ENCODE measurements at regions not wholly inside any gene's neighbourhood (a gene's known extent, or its start where the extent isn't known, plus 50 kb on each side); places are given as distances from the start of the nearest gene placed in this dataset.

- no peak for TF ChIP-seq CTCF (conservative IDR thresholded peaks at IDR 0.05)
- TF ChIP-seq ZFX (IDR thresholded peaks at IDR 0.05) = no peak
Observed at GRCh38 chr5:5986492-5987178, 391.7 kb downstream of the MED10 start.
